ENCODE measurements at regions not wholly inside any gene's neighbourhood (a gene's known extent, or its start where the extent isn't known, plus 50 kb on each side); places are given as distances from the start of the nearest gene placed in this dataset.

- TF ChIP-seq ZFP30 (CRISPR knock-in tag; IDR thresholded peaks at IDR 0.05): no peak
- no peak for TF ChIP-seq GLIS3 (CRISPR knock-in tag; IDR thresholded peaks at IDR 0.05)
- TF ChIP-seq OSR1 (CRISPR knock-in tag; IDR thresholded peaks at IDR 0.05): no peak
- no peak for TF ChIP-seq ISL1 (CRISPR knock-in tag; IDR thresholded peaks at IDR 0.05)
- no peak for TF ChIP-seq ARNTL (CRISPR knock-in tag; IDR thresholded peaks at IDR 0.05; ENCODE audit: borderline replicate concordance, low read depth)
- no peak for TF ChIP-seq RARB (CRISPR knock-in tag; IDR thresholded peaks at IDR 0.05)
- TF ChIP-seq, protein P1, sequence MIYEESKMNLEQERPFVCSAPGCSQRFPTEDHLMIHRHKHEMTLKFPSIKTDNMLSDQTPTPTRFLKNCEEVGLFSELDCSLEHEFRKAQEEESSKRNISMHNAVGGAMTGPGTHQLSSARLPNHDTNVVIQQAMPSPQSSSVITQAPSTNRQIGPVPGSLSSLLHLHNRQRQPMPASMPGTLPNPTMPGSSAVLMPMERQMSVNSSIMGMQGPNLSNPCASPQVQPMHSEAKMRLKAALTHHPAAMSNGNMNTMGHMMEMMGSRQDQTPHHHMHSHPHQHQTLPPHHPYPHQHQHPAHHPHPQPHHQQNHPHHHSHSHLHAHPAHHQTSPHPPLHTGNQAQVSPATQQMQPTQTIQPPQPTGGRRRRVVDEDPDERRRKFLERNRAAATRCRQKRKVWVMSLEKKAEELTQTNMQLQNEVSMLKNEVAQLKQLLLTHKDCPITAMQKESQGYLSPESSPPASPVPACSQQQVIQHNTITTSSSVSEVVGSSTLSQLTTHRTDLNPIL (CRISPR knock-in tag; IDR thresholded peaks at IDR 0.05; ENCODE audit: low read depth): no peak
- TF ChIP-seq, protein P2, sequence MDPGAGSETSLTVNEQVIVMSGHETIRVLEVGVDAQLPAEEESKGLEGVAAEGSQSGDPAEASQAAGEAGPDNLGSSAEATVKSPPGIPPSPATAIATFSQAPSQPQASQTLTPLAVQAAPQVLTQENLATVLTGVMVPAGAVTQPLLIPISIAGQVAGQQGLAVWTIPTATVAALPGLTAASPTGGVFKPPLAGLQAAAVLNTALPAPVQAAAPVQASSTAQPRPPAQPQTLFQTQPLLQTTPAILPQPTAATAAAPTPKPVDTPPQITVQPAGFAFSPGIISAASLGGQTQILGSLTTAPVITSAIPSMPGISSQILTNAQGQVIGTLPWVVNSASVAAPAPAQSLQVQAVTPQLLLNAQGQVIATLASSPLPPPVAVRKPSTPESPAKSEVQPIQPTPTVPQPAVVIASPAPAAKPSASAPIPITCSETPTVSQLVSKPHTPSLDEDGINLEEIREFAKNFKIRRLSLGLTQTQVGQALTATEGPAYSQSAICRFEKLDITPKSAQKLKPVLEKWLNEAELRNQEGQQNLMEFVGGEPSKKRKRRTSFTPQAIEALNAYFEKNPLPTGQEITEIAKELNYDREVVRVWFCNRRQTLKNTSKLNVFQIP (CRISPR knock-in tag; IDR thresholded peaks at IDR 0.05; ENCODE audit: borderline replicate concordance, low read depth): no peak
- TF ChIP-seq TOX (CRISPR knock-in tag; IDR thresholded peaks at IDR 0.05; ENCODE audit: borderline replicate concordance): no peak
- TF ChIP-seq, protein P3, sequence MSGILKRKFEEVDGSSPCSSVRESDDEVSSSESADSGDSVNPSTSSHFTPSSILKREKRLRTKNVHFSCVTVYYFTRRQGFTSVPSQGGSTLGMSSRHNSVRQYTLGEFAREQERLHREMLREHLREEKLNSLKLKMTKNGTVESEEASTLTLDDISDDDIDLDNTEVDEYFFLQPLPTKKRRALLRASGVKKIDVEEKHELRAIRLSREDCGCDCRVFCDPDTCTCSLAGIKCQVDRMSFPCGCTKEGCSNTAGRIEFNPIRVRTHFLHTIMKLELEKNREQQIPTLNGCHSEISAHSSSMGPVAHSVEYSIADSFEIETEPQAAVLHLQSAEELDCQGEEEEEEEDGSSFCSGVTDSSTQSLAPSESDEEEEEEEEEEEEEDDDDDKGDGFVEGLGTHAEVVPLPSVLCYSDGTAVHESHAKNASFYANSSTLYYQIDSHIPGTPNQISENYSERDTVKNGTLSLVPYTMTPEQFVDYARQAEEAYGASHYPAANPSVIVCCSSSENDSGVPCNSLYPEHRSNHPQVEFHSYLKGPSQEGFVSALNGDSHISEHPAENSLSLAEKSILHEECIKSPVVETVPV (CRISPR knock-in tag; IDR thresholded peaks at IDR 0.05): no peak
- TF ChIP-seq ZNF565 (CRISPR knock-in tag; conservative IDR thresholded peaks at IDR 0.05; ENCODE audit: low read depth): no peak
- no peak for TF ChIP-seq PPARA (CRISPR knock-in tag; IDR thresholded peaks at IDR 0.05; ENCODE audit: borderline replicate concordance)
- TF ChIP-seq ZFP3 (CRISPR knock-in tag; IDR thresholded peaks at IDR 0.05): no peak
- TF ChIP-seq TSHZ2 (CRISPR knock-in tag; IDR thresholded peaks at IDR 0.05): no peak
- no peak for TF ChIP-seq BACH2 (CRISPR knock-in tag; IDR thresholded peaks at IDR 0.05; ENCODE audit: borderline replicate concordance)
- no peak for ATAC-seq
Measured at GRCh38 chr1:73765551-73766233, 432.3 kb downstream of the LRRIQ3 start.

DNA sequence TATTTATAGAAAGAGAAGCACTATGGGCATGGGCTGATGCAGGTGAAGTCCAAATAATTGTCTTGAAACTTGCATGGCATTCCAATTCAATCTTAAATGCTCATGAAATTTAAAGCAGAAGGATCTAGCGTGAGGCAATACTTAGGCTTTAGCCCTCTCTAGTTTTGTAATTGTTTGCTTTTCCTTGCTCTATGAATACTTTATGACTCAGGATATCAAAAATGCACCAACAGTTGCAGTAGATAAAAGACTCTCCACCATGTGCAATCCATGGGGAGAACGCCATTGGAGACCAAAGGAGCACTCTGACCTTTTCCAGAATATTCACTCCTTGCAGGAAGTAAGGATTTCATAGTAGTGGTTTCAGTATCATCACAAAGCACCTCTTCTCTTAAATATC lies 436.4 kb downstream of the LRRIQ3 start:
- TF ChIP-seq, protein P3 (CRISPR knock-in tag; IDR thresholded peaks at IDR 0.05): no peak
- TF ChIP-seq PPARA (CRISPR knock-in tag; IDR thresholded peaks at IDR 0.05; ENCODE audit: borderline replicate concordance): no peak
- TF ChIP-seq ZNF8 (CRISPR knock-in tag; IDR thresholded peaks at IDR 0.05): no peak
- TF ChIP-seq ZFP30 (CRISPR knock-in tag; IDR thresholded peaks at IDR 0.05): no peak
- no peak for TF ChIP-seq TCF4 (CRISPR knock-in tag; IDR thresholded peaks at IDR 0.05; ENCODE audit: borderline replicate concordance)
- no peak for TF ChIP-seq OSR1 (CRISPR knock-in tag; IDR thresholded peaks at IDR 0.05)
- no peak for TF ChIP-seq ZFP3 (CRISPR knock-in tag; IDR thresholded peaks at IDR 0.05)
- TF ChIP-seq ZNF70 (CRISPR knock-in tag; IDR thresholded peaks at IDR 0.05): no peak
- TF ChIP-seq ARNTL (CRISPR knock-in tag; IDR thresholded peaks at IDR 0.05; ENCODE audit: borderline replicate concordance, low read depth): no peak
- TF ChIP-seq GLIS3 (CRISPR knock-in tag; IDR thresholded peaks at IDR 0.05): no peak
- no peak for TF ChIP-seq SNAI2 (CRISPR knock-in tag; IDR thresholded peaks at IDR 0.05)
- TF ChIP-seq, protein P1 (CRISPR knock-in tag; IDR thresholded peaks at IDR 0.05; ENCODE audit: low read depth): no peak
- TF ChIP-seq TOX (CRISPR knock-in tag; IDR thresholded peaks at IDR 0.05; ENCODE audit: borderline replicate concordance): no peak
- no peak for TF ChIP-seq PATZ1 (CRISPR knock-in tag; IDR thresholded peaks at IDR 0.05; ENCODE audit: borderline replicate concordance)
- TF ChIP-seq ISL1 (CRISPR knock-in tag; IDR thresholded peaks at IDR 0.05): no peak
- no peak for TF ChIP-seq CSDC2 (CRISPR knock-in tag; IDR thresholded peaks at IDR 0.05)
- no peak for TF ChIP-seq ESRRG (CRISPR knock-in tag; IDR thresholded peaks at IDR 0.05)
- TF ChIP-seq TSHZ2 (CRISPR knock-in tag; IDR thresholded peaks at IDR 0.05): no peak
- ATAC-seq: no peak
